ENCODE measurements at regions not wholly inside any gene's neighbourhood (a gene's known extent, or its start where the extent isn't known, plus 50 kb on each side); places are given as distances from the start of the nearest gene placed in this dataset.

- Histone ChIP-seq H3K9me3 (replicated peaks; ENCODE audit: control insufficient read depth, low read depth, low read length) (no peaks in the 10 kb centered on the region), H3K36me3 (ENCODE audit: control insufficient read depth, insufficient read depth, low read length) (no peaks in the 10 kb centered on the region), H3K4me3 (ENCODE audit: low read length) (no peak overlapping the region), H3K27me3 (ENCODE audit: control insufficient read depth, insufficient read depth, low read length) (no peaks in the 10 kb centered on the region), H3K4me1 (ENCODE audit: control insufficient read depth, insufficient read depth, low read length) (no peaks in the 10 kb centered on the region), H3K27ac (ENCODE audit: low read length) (no peak overlapping the region)
- DNase-seq: no peak
- WGBS (ENCODE audit: insufficient coverage): no CpG with 5 or more reads among the region's 1 CpG
These were observed 54.5 kb upstream of the NUDT12 start for GRCh38 chr5:103617090-103617489.

- WGBS (ENCODE audit: insufficient coverage): no CpG with 5 or more reads among the region's 1 CpG
- Histone ChIP-seq H3K4me3 (ENCODE audit: low read length) (no peak overlapping the region), H3K36me3 (ENCODE audit: control insufficient read depth, insufficient read depth, low read length) (no peaks in the 10 kb centered on the region), H3K9me3 (replicated peaks; ENCODE audit: control insufficient read depth, low read depth, low read length) (no peaks in the 10 kb centered on the region), H3K4me1 (ENCODE audit: control insufficient read depth, insufficient read depth, low read length) (no peaks in the 10 kb centered on the region), H3K27ac (ENCODE audit: low read length) (no peak overlapping the region), H3K27me3 (ENCODE audit: control insufficient read depth, insufficient read depth, low read length) (no peaks in the 10 kb centered on the region)
- DNase-seq: no peak
These were observed 50.0 kb upstream of the NUDT12 start for GRCh38 chr5:103612545-103612944.

All from muscle of leg (tissue), 3 donors.